ENCODE measurements at regions not wholly inside any gene's neighbourhood (a gene's known extent, or its start where the extent isn't known, plus 50 kb on each side); places are given as distances from the start of the nearest gene placed in this dataset.
A peak's percentile ranks its signal among the peaks of the same experiment; 100 is the strongest.
"Not testable (repeated sequence)": the region's sequence is repeated elsewhere in the genome, so short reads cannot be mapped to it uniquely, and the experiment has no call there.

DNA sequence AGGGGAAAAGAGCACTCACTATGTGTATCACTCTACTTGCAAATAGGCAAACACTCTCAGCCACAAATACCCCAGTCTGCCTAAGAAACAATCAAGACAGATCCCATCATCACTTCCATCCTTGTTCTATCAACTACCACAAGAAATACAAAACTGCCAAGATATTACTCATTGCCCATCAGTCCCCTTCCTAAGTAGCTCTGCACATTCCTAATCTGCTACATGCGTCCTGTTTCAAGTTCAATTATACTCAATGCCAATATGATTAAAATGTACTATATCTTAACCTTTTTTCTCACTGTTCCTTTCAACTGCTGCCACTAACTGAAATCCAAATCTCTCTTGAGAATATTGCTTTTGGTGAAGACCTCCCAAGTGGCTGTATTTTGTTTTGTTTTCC, 1688.4 kb downstream of the PLA2G4A start:
- no peak for DNase-seq

- DNase-seq, result no peak
Observed at GRCh38 chr1:188551176-188551575, 1722.4 kb downstream of the PLA2G4A start.

- no peak for DNase-seq
Observed at GRCh38 chr1:188557053-188557452, 1728.3 kb downstream of the PLA2G4A start.

GRCh38 chr1:188582911-188583532, 1754.3 kb downstream of the PLA2G4A start:
- no peak for DNase-seq

DNA sequence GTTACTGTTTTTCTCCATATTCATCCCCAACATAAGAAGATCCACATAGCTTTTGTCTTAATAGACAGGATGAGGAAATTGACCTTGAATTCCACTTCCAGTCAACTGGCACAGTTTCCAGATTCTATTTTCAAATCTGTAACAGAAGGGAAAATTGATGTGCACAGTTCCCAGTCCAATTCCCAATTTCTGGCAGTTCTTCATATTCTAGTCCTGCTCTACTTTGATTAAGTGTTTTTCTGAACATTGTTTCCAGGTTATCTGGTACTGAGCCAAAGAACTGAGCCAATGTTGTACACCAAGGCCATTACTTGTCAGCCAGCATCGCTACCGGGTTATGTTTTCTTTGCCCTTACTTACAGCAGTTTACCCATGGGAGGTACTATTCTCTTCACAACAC, 1755.4 kb downstream of the PLA2G4A start:
- DNase-seq, result no peak

DNA sequence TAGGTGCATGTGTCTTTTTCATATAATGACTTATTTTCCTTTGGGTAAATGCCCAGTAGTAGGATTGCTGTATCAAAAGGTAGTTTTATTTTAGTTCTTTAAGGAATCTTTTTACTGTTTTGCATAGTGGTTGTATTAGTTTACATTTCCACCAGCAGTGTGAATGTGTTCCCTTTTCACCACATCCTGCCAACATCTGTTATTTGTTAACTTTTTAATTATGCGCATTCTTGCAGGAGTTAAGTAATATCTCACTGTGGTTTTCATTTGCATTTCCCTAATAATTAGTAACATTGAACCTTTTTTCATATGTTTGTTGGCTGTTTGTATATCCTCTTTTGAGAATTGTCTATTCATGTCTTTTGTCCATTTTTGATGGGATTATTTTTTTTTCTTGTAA, 1761.9 kb downstream of the PLA2G4A start:
- no peak for DNase-seq

DNA sequence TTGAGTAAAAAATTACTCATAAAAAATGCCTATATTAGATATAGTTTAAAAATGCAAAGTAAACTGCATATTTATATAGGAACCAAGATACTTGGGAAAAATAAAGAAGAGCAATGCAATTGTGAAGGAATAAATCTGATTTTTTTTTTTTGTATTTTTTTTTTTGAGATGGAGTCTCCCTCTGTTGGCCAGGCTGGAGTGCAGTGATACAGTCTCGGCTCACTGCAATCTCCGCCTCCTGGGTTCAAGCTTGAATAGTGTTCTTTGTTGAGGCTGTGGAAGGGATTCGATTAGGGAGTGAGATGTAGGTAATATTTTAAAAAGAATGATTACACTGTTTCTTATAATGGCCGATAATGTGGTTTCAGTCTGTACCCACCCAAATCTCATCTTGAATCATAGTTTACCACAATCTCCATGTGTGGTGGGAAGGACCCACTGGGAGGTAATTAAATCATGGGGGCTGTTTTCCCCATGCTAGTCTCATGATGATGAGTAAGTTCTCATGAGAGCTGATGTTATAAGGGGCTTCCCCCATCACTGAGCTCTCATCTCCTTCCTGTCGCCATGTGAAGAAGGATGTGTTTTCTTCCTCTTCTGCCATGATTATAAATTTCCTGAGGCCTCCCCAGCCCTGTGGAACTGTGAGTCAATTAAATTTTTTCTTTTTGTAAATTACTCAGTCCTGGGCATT, 1765.9 kb downstream of the PLA2G4A start:
- DNase-seq, result no peak

- no peak for DNase-seq
Observed at GRCh38 chr1:188599313-188599712, 1770.6 kb downstream of the PLA2G4A start.

- DNase-seq, result no peak
Observed at GRCh38 chr1:188611432-188611831, 1782.7 kb downstream of the PLA2G4A start.

- no peak for DNase-seq
Observed at GRCh38 chr1:188615321-188615720, 1786.6 kb downstream of the PLA2G4A start.

DNA sequence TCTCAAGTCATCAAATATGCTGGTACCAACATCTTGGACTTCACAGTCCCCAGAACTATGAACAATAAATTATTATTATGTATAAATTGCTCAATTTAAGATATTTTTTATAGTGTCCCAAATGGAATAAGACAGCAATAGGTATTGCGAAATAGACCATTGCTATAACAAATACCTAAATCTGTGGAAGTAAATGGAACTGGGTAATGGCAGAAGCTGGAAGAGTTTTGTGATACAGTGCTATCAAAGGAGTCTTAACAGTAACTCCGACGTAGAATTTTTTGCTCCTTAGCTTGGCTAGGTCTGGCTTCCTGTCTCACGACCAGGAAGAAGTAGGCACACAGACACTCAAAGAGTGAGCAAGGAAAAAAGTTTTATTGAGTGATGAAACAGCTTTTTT, 1791.5 kb downstream of the PLA2G4A start:
- no peak for DNase-seq

GRCh38 chr1:188641566-188642211, 1812.9 kb downstream of the PLA2G4A start:
- DNase-seq, result peak; percentile 66

GRCh38 chr1:188642704-188643103, 1814.0 kb downstream of the PLA2G4A start:
- DNase-seq, result no peak

- DNase-seq, result no peak
Observed at GRCh38 chr1:188652678-188653077, 1823.9 kb downstream of the PLA2G4A start.

GRCh38 chr1:188655966-188656365, 1821.7 kb downstream of the BRINP3 start:
- not testable (repeated sequence) for DNase-seq

DNA sequence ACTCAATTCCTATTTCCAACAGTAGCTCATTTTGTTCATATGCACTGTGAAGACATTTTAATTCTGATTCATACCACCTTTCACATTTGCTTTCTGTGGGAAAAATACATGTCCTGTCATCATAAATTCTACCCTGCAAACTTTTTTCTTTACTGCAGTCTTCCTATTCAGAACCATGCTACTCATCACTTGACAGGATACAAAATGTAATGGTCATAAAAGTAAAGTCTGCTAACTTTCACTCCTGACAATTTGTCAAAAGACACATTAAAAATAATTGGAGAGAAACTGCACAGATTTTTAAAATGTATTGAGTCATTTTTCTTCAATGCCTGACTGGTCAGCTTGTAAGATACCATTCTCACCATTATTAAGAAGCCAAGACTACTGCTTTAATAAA, 1817.1 kb downstream of the BRINP3 start:
- no peak for DNase-seq

DNA sequence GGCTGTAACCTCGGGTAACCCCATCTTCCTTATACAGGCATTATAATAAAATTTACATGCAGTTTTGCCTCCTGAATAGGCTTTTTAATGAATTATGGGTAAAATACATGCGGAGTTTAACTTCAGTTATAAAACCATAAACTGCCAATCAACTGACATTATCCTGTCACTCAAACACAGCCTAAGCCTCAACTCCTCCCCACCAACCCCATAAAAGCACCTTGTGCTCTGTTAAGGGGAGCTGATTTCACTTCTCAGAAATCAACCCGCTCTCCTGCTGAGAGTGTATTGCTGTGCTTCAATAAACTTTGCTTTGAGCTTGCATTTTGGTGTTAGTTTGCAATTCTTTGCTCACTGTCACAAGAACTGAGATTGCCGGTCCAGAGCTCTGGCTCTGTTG, 1812.2 kb downstream of the BRINP3 start:
- no peak for DNase-seq

GRCh38 chr1:188668083-188668482, 1809.6 kb downstream of the BRINP3 start:
- no peak for DNase-seq

GRCh38 chr1:188669728-188670382, 1807.8 kb downstream of the BRINP3 start:
- no peak for DNase-seq

GRCh38 chr1:188670837-188671236, 1806.8 kb downstream of the BRINP3 start:
- DNase-seq, result no peak

DNA sequence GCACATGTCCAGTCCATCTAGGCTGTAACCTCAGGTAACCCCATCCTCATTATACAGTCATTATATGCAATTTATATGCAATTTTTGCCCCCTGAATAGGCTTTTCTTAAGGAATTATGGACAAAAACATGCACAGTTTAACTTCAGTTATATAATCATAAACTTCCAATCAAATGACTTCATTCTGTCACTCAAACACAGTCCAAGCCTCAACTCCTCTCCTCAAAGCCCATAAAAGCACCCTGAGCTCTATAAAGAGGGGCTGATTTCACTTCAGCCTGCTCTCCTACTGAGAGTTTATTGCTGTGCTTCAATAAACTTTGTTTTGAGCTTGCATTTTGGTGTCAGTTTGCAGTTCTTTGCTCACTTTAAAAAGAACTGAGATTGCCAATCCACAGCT, 1805.5 kb downstream of the BRINP3 start:
- no peak for DNase-seq

GRCh38 chr1:188689542-188689941, 1788.1 kb downstream of the BRINP3 start:
- DNase-seq, result no peak

DNA sequence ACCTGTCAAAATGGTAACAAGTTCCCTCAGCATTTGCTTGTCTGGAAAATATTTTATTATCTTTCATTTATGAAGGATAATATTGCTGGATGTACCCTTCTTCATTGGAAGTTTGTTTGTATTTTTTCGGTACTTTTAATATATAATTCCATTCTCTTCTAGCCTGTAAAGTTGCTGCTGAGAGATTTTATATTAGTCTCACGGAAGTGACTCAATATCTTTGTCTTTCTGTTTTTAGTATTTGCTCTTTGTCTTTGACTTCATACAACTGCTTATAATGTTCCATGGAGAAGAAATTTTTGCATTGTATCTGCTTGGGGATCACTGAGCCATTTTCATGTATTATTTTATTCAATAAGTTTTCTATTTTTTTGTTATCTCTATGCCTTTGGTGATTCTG, 1777.5 kb downstream of the BRINP3 start:
- no peak for DNase-seq

- no peak for DNase-seq
Observed at GRCh38 chr1:188706742-188707141, 1770.9 kb downstream of the BRINP3 start.
